AG09319 (cell line): ENCODE measurements at regions not wholly inside any gene's neighbourhood (a gene's known extent, or its start where the extent isn't known, plus 50 kb on each side); places are given as distances from the start of the nearest gene placed in this dataset.

ENCODE experiments used
- DNase-seq: peaks from one replicate; pipeline ENCODE4 v3.0.0-alpha.2; 2010; ENCODE audit warnings: low read depth; ENCODE audit errors: extremely low read depth
- TF ChIP-seq, protein P1 (sequence below): IDR thresholded peaks from 2 replicates; pipeline ENCODE4 v1.5.1; 2011; ENCODE audit warnings: low read depth, mild to moderate bottlenecking, inconsistent platforms, low read length, moderate library complexity

DNA sequence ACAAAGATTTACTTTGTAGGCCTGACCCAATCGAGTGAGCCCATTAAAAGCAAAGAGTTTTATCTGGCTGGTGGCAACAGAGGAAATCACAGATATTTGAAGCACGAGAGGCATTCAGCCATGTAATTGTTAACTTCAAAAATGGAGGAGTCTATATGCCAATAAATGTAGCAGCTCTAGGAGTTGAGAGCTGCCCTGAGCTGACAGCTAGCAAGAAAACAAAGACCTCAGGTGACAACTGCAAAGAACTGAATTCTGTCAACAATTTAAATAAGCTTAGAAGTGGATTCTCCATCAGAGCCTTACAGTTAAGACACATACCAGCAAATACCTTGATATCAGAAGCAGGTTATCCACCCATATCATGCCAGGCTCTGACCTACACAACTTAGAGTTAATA lies 463.1 kb upstream of the NEGR1 start:
- DNase-seq, result no peak
- TF ChIP-seq, protein P1, sequence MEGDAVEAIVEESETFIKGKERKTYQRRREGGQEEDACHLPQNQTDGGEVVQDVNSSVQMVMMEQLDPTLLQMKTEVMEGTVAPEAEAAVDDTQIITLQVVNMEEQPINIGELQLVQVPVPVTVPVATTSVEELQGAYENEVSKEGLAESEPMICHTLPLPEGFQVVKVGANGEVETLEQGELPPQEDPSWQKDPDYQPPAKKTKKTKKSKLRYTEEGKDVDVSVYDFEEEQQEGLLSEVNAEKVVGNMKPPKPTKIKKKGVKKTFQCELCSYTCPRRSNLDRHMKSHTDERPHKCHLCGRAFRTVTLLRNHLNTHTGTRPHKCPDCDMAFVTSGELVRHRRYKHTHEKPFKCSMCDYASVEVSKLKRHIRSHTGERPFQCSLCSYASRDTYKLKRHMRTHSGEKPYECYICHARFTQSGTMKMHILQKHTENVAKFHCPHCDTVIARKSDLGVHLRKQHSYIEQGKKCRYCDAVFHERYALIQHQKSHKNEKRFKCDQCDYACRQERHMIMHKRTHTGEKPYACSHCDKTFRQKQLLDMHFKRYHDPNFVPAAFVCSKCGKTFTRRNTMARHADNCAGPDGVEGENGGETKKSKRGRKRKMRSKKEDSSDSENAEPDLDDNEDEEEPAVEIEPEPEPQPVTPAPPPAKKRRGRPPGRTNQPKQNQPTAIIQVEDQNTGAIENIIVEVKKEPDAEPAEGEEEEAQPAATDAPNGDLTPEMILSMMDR, result no peak

DNA sequence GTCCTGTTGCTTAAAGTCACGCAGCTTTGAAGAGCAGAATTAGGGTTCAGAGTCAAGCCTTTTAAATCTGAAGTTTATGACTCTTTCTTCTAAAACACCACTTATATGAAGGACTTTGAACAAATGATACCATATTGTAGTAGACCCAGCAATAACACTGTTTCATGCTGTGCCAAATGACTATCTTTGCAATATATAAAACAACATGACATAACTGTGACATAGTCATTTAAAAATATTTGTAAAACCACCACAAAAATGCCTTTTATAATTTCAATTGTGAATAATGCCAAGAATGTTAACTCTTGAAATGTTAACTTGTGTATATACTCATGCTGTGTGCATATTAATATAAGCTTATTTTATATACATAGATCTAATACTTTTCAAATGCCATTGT lies 452.1 kb upstream of the NEGR1 start:
- DNase-seq, result no peak
- TF ChIP-seq, protein P1, result no peak

DNA sequence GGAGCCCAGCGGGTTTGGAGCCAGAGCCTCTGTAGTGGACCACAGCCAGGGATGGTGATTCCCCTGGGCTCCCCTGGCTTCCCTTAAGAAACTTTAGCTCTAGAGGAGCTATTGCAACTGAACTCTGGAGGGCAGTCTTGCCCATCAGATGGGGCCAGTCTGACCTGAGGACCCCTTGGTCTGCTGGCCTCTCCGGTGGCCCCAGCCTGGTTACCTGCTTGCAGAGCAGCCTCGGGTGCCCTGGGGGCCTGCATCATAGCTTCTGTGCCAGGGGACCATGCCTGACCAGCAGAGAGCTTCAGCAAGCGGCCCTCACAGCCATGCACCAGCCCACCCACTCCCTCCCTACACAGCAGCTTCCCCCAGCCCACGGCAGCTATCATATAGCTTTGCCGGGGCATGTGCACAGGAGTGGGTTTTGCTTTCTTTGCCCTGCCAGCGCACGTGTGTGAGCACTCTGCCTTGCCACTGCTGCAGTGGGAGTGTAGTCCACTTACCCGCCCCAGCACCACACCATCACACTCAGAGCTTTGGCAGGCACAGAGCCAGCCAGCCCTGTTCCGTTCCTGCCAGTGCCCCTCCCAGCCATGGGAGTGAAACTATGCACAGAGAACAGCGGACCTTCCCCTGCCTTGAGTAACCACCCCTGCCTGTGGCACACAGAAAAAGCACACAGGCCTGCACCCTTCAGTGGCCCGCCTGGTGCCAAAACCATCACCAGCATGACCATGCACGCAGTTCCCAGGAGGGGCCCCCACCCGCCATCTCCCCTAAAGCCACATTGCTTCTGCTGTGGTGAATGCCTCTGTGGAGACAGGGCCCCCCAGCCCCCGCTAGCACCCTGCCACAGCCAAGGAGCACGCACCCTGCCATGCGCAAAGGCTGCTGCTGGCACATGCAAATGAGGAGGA lies 442.9 kb upstream of the NEGR1 start:
- no peak for DNase-seq
- TF ChIP-seq, protein P1, result no peak

DNA sequence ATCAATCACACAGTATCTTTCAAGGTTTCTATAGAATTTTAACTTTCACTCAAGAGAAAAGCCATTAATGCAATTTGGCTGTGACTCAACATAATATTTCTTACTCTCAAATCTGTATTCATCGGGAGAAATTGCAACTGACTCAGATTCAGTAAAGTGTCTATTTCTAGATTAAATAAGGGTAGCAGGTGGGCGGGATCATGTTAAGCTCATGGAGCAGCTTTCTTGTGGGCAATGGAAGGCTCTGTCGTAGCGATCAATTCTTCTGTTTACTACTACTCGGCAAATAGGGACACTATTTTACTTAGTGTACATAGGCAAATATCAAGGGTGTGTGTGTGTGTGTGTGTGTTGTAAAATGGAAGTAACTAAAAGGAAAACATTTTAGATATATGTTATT lies 423.6 kb upstream of the NEGR1 start:
- DNase-seq, result no peak
- TF ChIP-seq, protein P1, result no peak

DNA sequence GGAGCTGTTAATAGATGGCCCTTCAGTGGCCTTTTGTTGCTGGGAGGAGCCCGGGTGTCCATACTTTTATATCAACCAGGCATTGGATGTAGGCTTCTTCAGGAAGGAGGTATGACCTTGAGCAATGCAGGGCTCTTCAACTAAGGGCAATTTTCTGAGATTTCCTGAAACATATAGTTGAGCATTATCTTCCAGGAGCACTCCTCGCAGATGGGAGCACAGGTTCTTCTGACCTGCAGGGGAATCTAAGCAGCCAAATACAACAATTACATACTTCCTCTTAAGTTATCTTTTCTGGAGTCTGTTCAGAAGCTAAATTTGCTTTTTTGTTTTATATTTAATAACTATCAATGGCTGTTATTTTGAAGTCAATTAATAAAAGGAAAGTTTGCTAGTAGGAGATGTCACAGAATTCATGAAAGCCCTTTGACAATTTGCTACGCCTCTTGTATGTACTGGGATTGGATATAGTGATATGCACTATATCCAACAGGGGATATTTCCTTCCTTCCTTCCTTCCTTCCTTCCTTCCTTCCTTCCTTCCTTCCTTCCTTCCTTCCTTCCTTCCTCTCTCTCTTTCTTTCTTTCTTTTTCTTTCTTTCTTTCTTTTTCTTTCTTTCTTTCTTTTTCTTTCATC lies 422.6 kb upstream of the NEGR1 start:
- TF ChIP-seq, protein P1, result no peak

DNA sequence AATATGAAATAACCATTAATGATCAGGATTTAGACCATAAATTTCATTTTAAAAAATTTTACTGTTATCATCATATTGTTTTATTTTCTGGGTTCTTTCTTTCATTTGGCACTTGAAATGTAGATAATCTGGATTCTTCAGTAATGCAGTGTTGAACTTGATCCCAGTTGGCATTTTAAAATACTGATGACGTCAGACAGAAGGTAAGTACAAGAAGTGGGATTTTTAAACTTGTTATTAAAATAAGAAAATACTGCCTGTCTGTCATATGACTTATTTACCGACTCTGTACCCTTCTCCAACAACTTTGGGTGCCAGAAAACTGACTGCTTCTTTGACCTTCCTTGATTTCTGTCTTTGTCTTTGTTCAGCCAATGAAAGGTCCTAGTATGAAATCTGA lies 415.1 kb upstream of the NEGR1 start:
- TF ChIP-seq, protein P1, result no peak
- DNase-seq, result no peak

More for the DNA sequence above, 422.6 kb upstream of the NEGR1 start:
- DNase-seq, result no peak

DNA sequence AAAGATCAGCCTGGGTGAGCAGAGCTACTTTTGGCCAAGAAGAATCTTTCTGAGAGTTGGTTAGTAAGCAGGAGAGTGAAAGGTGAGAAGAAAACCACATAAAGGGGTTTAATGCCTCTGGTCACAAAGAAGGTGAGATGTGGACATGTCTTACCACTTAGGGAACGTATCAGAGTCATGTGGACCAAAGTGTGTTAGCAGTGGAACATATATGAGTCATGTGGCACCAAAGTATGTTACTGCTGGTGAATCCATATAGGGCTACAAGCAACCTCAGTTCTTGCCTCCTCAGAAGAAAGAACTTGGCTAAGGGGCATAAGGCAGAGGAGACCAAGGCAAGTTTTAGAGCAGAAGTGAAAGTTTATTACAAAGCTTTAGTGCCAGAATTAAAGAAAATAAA lies 411.6 kb upstream of the NEGR1 start:
- DNase-seq, result no peak
- TF ChIP-seq, protein P1, result no peak
